Suprapubic skin (tissue), 4 donors: ENCODE measurements at regions not wholly inside any gene's neighbourhood (a gene's known extent, or its start where the extent isn't known, plus 50 kb on each side); places are given as distances from the start of the nearest gene placed in this dataset.
"Not testable (repeated sequence)": the region's sequence is repeated elsewhere in the genome, so short reads cannot be mapped to it uniquely, and the experiment has no call there.

Experiments
- DNase-seq, 2 donors: peaks; one replicate each; pipeline ENCODE4 v3.0.0-alpha.2; 2019; ENCODE audit warnings: low spot score in 2 of 2
- H3K27ac ChIP-seq: fragments of 200-600 bp; sonication (generic); one replicate; pipeline ENCODE4 v1.5.1; 2019
- H3K27me3 ChIP-seq: fragments of 200-600 bp; sonication (generic); one replicate; pipeline ENCODE4 v1.5.1; 2019
- H3K36me3 ChIP-seq: fragments of 200-600 bp; sonication (generic); one replicate; pipeline ENCODE4 v1.5.1; 2019
- H3K4me1 ChIP-seq: fragments of 200-600 bp; sonication (generic); one replicate; pipeline ENCODE4 v1.5.1; 2019
- H3K4me3 ChIP-seq: fragments of 200-600 bp; sonication (generic); one replicate; pipeline ENCODE4 v1.5.1; 2019; ENCODE audit warnings: mild to moderate bottlenecking
- H3K9me3 ChIP-seq: fragments of 200-600 bp; sonication (generic); one replicate; pipeline ENCODE4 v1.5.1; 2019
- EP300 ChIP-seq: sonication (generic); formaldehyde crosslinking; IDR thresholded peaks from one replicate; pipeline ENCODE4 v1.6.1; 2017; ENCODE audit warnings: antibody characterized with exemption
- POLR2A ChIP-seq, 2 donors: fragments of 450-650 bp; IDR thresholded peaks; one replicate each; pipeline ENCODE4 v1.6.1; 2017; ENCODE audit warnings: antibody characterized with exemption in 2 of 2, mild to moderate bottlenecking in 2 of 2, moderate library complexity in 2 of 2
- POLR2AphosphoS5 ChIP-seq, 3 donors: sonication (generic); formaldehyde crosslinking; IDR thresholded peaks; one replicate each; pipeline ENCODE4 v1.6.1; 2017; ENCODE audit warnings: antibody characterized with exemption in 3 of 3
- WGBS: methylation state at CpG from one replicate; pipeline ENCODE4 v1.1.5; 2018; 5-methylcytosine and 5-hydroxymethylcytosine counted together
- TF ChIP-seq, protein P1 (sequence below), 2 donors: fragments of 200-600 bp in 1 of 2; fragments of 450-650 bp in 1 of 2; sonication (generic) in 1 of 2; IDR thresholded peaks; one replicate each; pipeline ENCODE4 v1.5.1; 2016 to 2019; ENCODE audit warnings: antibody characterized with exemption in 2 of 2, mild to moderate bottlenecking in 1 of 2, moderate library complexity in 1 of 2

DNA sequence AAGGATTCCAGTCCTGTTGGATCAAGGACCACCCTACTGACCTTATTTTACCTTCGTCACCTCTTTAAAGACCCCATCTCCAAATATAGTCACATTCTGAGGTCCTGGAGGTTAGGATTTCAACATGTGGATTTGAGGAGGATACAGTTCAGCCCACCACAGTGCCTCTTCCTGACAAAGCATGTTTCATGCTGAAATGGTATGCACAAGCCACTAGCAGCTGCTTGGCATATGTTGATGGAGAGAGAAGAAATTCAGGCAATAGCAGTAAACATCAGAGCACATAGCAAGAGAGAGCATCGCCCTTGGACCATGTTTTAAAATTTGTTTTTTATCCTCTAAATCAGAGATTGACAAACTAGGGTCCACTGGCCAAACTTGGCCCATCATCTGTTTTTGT lies 172.1 kb downstream of the PRKX start:
- no peaks in the 10 kb centered on the region for H3K9me3 ChIP-seq
- H3K4me3 ChIP-seq = no peak overlapping the region
- no peak for DNase-seq
- H3K36me3 ChIP-seq = no peaks in the 10 kb centered on the region
- 90% methylated on average over 2 of the region's 2 CpGs for WGBS
- no peak overlapping the region for H3K27ac ChIP-seq
- TF ChIP-seq POLR2A (IDR thresholded peaks at IDR 0.05) = no peak
- no peak for TF ChIP-seq POLR2AphosphoS5 (IDR thresholded peaks at IDR 0.05)
- TF ChIP-seq EP300 = no peak
- TF ChIP-seq, protein P1, sequence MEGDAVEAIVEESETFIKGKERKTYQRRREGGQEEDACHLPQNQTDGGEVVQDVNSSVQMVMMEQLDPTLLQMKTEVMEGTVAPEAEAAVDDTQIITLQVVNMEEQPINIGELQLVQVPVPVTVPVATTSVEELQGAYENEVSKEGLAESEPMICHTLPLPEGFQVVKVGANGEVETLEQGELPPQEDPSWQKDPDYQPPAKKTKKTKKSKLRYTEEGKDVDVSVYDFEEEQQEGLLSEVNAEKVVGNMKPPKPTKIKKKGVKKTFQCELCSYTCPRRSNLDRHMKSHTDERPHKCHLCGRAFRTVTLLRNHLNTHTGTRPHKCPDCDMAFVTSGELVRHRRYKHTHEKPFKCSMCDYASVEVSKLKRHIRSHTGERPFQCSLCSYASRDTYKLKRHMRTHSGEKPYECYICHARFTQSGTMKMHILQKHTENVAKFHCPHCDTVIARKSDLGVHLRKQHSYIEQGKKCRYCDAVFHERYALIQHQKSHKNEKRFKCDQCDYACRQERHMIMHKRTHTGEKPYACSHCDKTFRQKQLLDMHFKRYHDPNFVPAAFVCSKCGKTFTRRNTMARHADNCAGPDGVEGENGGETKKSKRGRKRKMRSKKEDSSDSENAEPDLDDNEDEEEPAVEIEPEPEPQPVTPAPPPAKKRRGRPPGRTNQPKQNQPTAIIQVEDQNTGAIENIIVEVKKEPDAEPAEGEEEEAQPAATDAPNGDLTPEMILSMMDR (IDR thresholded peaks at IDR 0.05) = no peak
- H3K27me3 ChIP-seq = no peaks in the 10 kb centered on the region
- peaks cover 1% of the 10 kb centered on the region for H3K4me1 ChIP-seq

DNA sequence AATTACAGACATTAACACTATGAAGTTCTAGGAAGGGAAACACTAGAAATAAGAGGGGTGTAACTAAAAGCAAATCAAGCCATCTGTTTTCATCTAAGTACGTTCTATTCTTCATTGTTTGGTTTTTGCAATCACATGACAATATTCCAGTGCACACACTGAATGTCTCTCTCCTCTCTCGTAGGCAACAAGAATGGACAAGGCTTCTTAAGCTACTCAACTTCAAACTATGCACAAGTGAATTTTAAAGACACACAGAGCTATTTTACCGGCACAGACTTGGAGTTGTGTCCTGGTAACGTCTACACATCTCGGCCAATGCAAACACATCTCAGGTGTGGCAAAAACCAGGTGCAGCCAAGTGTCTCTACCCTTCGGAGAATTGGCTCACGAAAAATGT lies 173.3 kb downstream of the PRKX start:
- no peaks in the 10 kb centered on the region for H3K27me3 ChIP-seq
- DNase-seq = no peak
- TF ChIP-seq, protein P1 (IDR thresholded peaks at IDR 0.05) = no peak
- no peak for TF ChIP-seq EP300
- H3K36me3 ChIP-seq = no peaks in the 10 kb centered on the region
- 59% methylated on average over 7 of the region's 7 CpGs for WGBS
- no peaks in the 10 kb centered on the region for H3K9me3 ChIP-seq
- no peaks in the 10 kb centered on the region for H3K4me1 ChIP-seq
- no peak overlapping the region for H3K4me3 ChIP-seq
- H3K27ac ChIP-seq = no peak overlapping the region

DNA sequence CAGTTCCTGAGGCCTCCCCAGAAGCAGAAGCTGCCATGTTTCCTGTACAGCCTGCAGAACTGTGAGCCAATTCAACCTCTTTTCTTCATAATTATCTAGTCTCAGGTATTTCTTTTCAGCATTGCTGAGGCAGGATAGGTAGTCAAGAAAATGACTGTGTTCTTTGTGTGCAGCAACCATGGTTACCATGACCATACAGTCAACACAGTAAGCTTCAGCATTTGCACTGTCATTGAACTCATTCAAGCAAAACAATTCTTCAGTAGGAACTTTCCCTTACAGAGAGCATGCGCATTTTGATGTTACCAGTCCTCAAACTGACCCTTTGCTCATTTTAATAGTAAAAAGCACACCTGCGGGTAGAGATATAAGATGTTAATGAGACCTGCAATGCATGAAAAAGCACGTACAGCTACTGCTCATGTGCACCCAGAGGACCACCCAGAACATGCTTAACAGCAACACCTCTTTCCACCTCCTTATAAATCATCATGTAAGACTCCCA lies 180.8 kb downstream of the PRKX start:
- TF ChIP-seq EP300 (no peak), POLR2AphosphoS5 (IDR thresholded peaks at IDR 0.05) (no peak), POLR2A (IDR thresholded peaks at IDR 0.05) (no peak)
- TF ChIP-seq, protein P1 (IDR thresholded peaks at IDR 0.05) = no peak
- 83% methylated on average over 3 of the region's 3 CpGs for WGBS
- Histone ChIP-seq H3K9me3 (no peaks in the 10 kb centered on the region), H3K4me3 (no peak overlapping the region), H3K27me3 (no peaks in the 10 kb centered on the region), H3K27ac (no peak overlapping the region), H3K36me3 (no peaks in the 10 kb centered on the region), H3K4me1 (no peaks in the 10 kb centered on the region)
- DNase-seq = no peak

DNA sequence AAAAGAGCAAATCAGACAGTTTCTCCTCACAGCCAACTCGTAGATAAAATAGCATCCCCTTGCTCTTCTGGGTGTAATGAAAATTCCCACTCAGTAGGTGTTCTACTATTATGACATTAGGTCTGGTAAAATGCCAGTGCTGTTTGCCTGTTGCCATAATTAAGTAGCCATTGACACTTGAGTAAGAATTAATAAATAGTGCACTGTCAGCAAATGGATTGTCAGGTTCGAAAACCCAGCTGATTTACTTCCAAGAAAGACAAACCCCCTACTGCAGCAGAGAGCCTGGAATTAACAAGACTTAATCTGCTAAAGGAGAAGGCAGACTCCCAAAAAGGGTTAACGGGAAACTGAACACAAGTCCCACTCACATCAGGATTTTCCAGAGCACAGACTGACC lies 182.0 kb downstream of the PRKX start:
- not testable (repeated sequence) for DNase-seq, H3K27ac ChIP-seq, H3K27me3 ChIP-seq, H3K9me3 ChIP-seq, H3K4me1 ChIP-seq, H3K4me3 ChIP-seq, H3K36me3 ChIP-seq
- 88% methylated on average over 3 of the region's 3 CpGs for WGBS

DNA sequence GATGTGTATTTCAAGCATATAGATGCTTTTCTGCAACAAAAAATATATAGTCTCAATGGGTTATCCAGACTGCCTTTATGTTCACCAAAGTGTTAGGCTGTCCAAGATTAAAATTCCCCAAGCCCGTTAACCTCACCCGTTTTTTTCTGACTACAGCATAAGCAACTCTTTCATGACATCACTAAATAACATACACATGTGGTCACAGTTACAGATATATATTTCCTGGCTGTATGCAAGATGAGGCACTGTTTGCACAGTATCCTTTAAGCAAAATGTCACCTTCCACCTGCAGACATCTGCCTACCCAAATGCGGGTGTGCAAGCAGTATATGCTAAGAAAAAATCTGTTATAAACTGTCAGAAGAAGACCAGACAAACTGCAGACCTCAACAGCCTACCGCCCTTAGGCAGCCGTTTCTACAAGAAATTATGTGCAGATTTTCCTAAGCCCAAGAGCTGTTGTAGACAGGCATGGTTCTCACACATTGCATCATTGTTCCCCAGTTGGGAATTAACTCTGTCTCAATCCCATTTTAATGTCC lies 183.1 kb upstream of the MXRA5 start:
- no peak overlapping the region for H3K4me3 ChIP-seq
- H3K4me1 ChIP-seq = no peaks in the 10 kb centered on the region
- no peaks in the 10 kb centered on the region for H3K9me3 ChIP-seq
- no peak for TF ChIP-seq EP300
- TF ChIP-seq POLR2AphosphoS5 (IDR thresholded peaks at IDR 0.05) = no peak
- TF ChIP-seq, protein P1 (IDR thresholded peaks at IDR 0.05) = no peak
- no peak for TF ChIP-seq POLR2A (IDR thresholded peaks at IDR 0.05)
- DNase-seq = no peak
- H3K27me3 ChIP-seq = no peaks in the 10 kb centered on the region
- no peaks in the 10 kb centered on the region for H3K36me3 ChIP-seq
- 51% methylated on average over 5 of the region's 5 CpGs for WGBS
- no peak overlapping the region for H3K27ac ChIP-seq

DNA sequence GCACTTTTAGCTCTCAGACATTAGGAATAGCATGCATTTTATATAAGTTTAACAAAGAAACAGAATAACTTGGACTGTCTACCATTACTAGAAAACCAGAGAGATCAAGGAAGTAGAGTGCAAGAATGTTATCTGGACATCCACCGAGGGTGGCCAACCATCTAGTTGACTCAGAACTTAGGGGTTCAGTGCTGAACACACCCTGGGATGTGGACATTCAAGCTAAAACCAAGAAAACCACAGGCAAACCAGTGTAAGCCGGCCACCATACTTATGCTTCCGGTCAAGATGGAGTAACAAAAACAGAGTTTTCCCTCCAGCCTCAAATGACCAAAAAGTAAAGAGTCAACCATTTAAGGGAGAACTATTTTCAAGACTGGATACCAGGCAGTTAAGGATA lies 181.4 kb upstream of the MXRA5 start:
- Histone ChIP-seq H3K4me3 (no peak overlapping the region), H3K9me3 (no peaks in the 10 kb centered on the region)
- 91% methylated on average over 3 of the region's 3 CpGs for WGBS

More for the DNA sequence above, 181.4 kb upstream of the MXRA5 start:
- H3K27ac ChIP-seq = no peak overlapping the region
- DNase-seq = no peak
- TF ChIP-seq EP300 = no peak
- TF ChIP-seq POLR2AphosphoS5 (IDR thresholded peaks at IDR 0.05) = no peak
- H3K36me3 ChIP-seq = no peaks in the 10 kb centered on the region
- H3K4me1 ChIP-seq = no peaks in the 10 kb centered on the region
- H3K27me3 ChIP-seq = no peaks in the 10 kb centered on the region
